HG03196 (cell line): ENCODE measurements at regions not wholly inside any gene's neighbourhood (a gene's known extent, or its start where the extent isn't known, plus 50 kb on each side); places are given as distances from the start of the nearest gene placed in this dataset.
"Not testable (repeated sequence)": the region's sequence is repeated elsewhere in the genome, so short reads cannot be mapped to it uniquely, and the experiment has no call there.

Experiments
- ATAC-seq: cut with Tn5 transposase; IDR thresholded peaks from one replicate; pipeline ENCODE4 v1.9.1; 2021; ENCODE audit not compliant: unreplicated experiment

GRCh38 chr15:22358932-22359331 is 99.8 kb upstream of the GOLGA6L22 start:
- ATAC-seq: not testable (repeated sequence)

- ATAC-seq: peak; percentile 90
These were observed 99.1 kb upstream of the GOLGA6L22 start for GRCh38 chr15:22359587-22359986.

- ATAC-seq: not testable (repeated sequence)
These were observed 98.0 kb upstream of the GOLGA6L22 start for GRCh38 chr15:22360696-22361095.

- not testable (repeated sequence) for ATAC-seq
These were observed 96.2 kb upstream of the GOLGA6L22 start for GRCh38 chr15:22362502-22362901.

- not testable (repeated sequence) for ATAC-seq
These were observed 87.4 kb upstream of the GOLGA6L22 start for GRCh38 chr15:22371246-22371834.

- not testable (repeated sequence) for ATAC-seq
These were observed 84.2 kb upstream of the GOLGA6L22 start for GRCh38 chr15:22374531-22374930.

- not testable (repeated sequence) for ATAC-seq
These were observed 82.9 kb upstream of the GOLGA6L22 start for GRCh38 chr15:22375829-22376228.

- ATAC-seq: not testable (repeated sequence)
These were observed 80.8 kb upstream of the GOLGA6L22 start for GRCh38 chr15:22377859-22378258.

- ATAC-seq: not testable (repeated sequence)
These were observed 71.0 kb upstream of the GOLGA6L22 start for GRCh38 chr15:22387691-22388090.

GRCh38 chr15:22388365-22388764 is 70.3 kb upstream of the GOLGA6L22 start:
- not testable (repeated sequence) for ATAC-seq

- ATAC-seq: not testable (repeated sequence)
These were observed 57.5 kb upstream of the GOLGA6L22 start for GRCh38 chr15:22401207-22401606.

GRCh38 chr15:22401703-22402102 is 57.0 kb upstream of the GOLGA6L22 start:
- ATAC-seq: not testable (repeated sequence)

GRCh38 chr15:22405765-22406164 is 52.9 kb upstream of the GOLGA6L22 start:
- not testable (repeated sequence) for ATAC-seq
